PC-3 (cell line): ENCODE measurements at regions not wholly inside any gene's neighbourhood (a gene's known extent, or its start where the extent isn't known, plus 50 kb on each side); places are given as distances from the start of the nearest gene placed in this dataset.

Experiments used
- ATAC-seq: fragments of 200-7000 bp; cut with Tn5 transposase; 2 replicates; pipeline ENCODE4 v1.9.1; 2020; ENCODE audit warnings: mild to moderate bottlenecking, moderate library complexity
- BruUV-seq: library from RNA; stranded (reverse); fragments of 400-500 nt; replicated peaks from 2 replicates; lab custom pipeline; 2021; lab: Mats Ljungman, UMichigan
- CTCF ChIA-PET: fragments of 300-600 bp; sonication (Branson Sonifier 250); formaldehyde crosslinking; loops from one replicate; lab custom pipeline; 2022; ENCODE audit warnings: antibody characterized with exemption; lab: Charles Lee
- POLR2A ChIA-PET: fragments of 300-600 bp; sonication (Branson Sonifier 250); formaldehyde crosslinking; loops from one replicate; lab custom pipeline; 2022; ENCODE audit warnings: antibody characterized with exemption; ENCODE audit not compliant: unreplicated experiment; lab: Charles Lee
- DNase-seq: peaks from one replicate; pipeline ENCODE4 v3.0.0-alpha.2; 2015
- H2AFZ ChIP-seq: fragments of 300-600 bp; sonication (generic); 2 replicates; pipeline ENCODE4 v1.6.0; 2016; ENCODE audit warnings: antibody characterized with exemption, low read length
- H3F3A ChIP-seq: fragments of 300-600 bp; sonication (generic); one replicate; pipeline ENCODE4 v1.6.0; 2017; ENCODE audit warnings: antibody characterized with exemption, low read length, control low read depth, mild to moderate bottlenecking; ENCODE audit not compliant: unreplicated experiment
- H3K27ac ChIP-seq: fragments of 300-600 bp; sonication (generic); 2 replicates; pipeline ENCODE4 v1.5.1; 2016; ENCODE audit warnings: mild to moderate bottlenecking, low read length
- H3K27me3 ChIP-seq: fragments of 300-600 bp; sonication (generic); 2 replicates; pipeline ENCODE4 v1.6.1; 2016; ENCODE audit warnings: low read length, mixed read lengths
- H3K36me3 ChIP-seq: fragments of 300-600 bp; sonication (generic); 2 replicates; pipeline ENCODE4 v1.6.1; 2016; ENCODE audit warnings: low read depth, mixed run types, low read length, mixed read lengths
- H3K4me1 ChIP-seq: fragments of 300-600 bp; sonication (generic); 2 replicates; pipeline ENCODE4 v1.5.1; 2016; ENCODE audit warnings: low read length; ENCODE audit not compliant: insufficient read depth
- H3K4me2 ChIP-seq: fragments of 300-600 bp; sonication (generic); 2 replicates; pipeline ENCODE4 v1.6.0; 2016; ENCODE audit warnings: low read length
- H3K4me3 ChIP-seq: fragments of 300-600 bp; sonication (generic); 2 replicates; pipeline ENCODE4 v1.5.1; 2016; ENCODE audit warnings: mild to moderate bottlenecking, low read length, mixed read lengths
- H3K79me2 ChIP-seq: fragments of 300-600 bp; sonication (generic); 2 replicates; pipeline ENCODE4 v1.6.1; 2017; ENCODE audit warnings: low read length, mixed read lengths
- H3K9ac ChIP-seq: fragments of 300-600 bp; sonication (generic); 2 replicates; pipeline ENCODE4 v1.6.0; 2016; ENCODE audit warnings: mild to moderate bottlenecking, low read length
- H3K9me2 ChIP-seq: fragments of 300-600 bp; sonication (generic); replicated peaks from 2 replicates; pipeline ENCODE4 v1.6.1; 2016; ENCODE audit warnings: mixed run types, low read length, mixed read lengths
- H3K9me3 ChIP-seq: fragments of 300-600 bp; sonication (generic); 2 replicates; pipeline ENCODE4 v1.6.1; 2016; ENCODE audit warnings: low read length, mixed read lengths
- H4K20me1 ChIP-seq: fragments of 300-600 bp; sonication (generic); 2 replicates; pipeline ENCODE4 v1.6.1; 2016; ENCODE audit warnings: low read length, mixed read lengths
- EZH2 ChIP-seq: fragments of 300-600 bp; sonication (generic); IDR thresholded peaks from one replicate; pipeline ENCODE4 v1.6.1; 2017; ENCODE audit warnings: antibody characterized with exemption, mild to moderate bottlenecking, low read length; ENCODE audit not compliant: unreplicated experiment
- EZH2phosphoT487 ChIP-seq: fragments of 300-600 bp; sonication (generic); IDR thresholded peaks from 2 replicates; pipeline ENCODE4 v1.6.1; 2018; ENCODE audit warnings: mild to moderate bottlenecking, antibody characterized with exemption, low read length, borderline replicate concordance
- intact Hi-C: fragments of 100-400 bp; cut with micrococcal nuclease; formaldehyde crosslinking; loops from 2 replicates; pipeline ENCODE4 v1.9.0; 2023
- TF ChIP-seq, protein P1 (sequence below): fragments of 300-600 bp; sonication (generic); conservative IDR thresholded peaks from 2 replicates; pipeline ENCODE4 v1.5.1; 2017; ENCODE audit warnings: antibody characterized with exemption, low read depth, mild to moderate bottlenecking, low read length

DNA sequence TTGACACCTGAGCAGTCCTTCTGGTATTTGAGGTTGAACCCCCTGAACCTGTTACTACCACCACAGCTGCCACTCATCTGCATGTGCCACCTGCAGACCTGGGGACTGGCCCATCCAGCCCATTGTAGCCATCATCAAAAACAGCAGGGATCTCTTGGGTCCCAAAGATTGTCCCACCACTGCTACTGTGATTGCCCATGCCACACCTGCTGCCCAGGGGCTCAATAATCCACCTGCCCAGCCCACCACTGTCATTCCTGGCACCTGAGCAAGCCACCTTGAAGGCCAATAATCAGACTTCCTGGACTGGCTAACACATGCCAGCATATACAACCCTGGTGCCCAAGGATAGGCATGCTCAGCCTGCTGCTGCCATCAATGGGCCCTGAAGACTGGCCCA lies 327.6 kb downstream of the CYRIA start:
- Histone ChIP-seq H3K9ac (no peak overlapping the region), H3K27me3 (no peaks in the 10 kb centered on the region), H3K9me3 (peaks cover 8% of the 10 kb centered on the region), H3K79me2 (no peaks in the 10 kb centered on the region), H3K36me3 (no peaks in the 10 kb centered on the region), H2AFZ (no peak overlapping the region), H3K4me3 (no peak overlapping the region), H3F3A (no peaks in the 10 kb centered on the region), H3K27ac (no peak overlapping the region), H3K4me1 (no peaks in the 10 kb centered on the region), H3K9me2 (0 out of 2 replicates have a peak, but pooled peaks cover 3% of the 10 kb centered on the region), H3K4me2 (no peak overlapping the region), H4K20me1 (no peaks in the 10 kb centered on the region)
- POLR2A ChIA-PET = no interaction called here
- BruUV-seq = no TSS peak
- TF ChIP-seq, protein P1, sequence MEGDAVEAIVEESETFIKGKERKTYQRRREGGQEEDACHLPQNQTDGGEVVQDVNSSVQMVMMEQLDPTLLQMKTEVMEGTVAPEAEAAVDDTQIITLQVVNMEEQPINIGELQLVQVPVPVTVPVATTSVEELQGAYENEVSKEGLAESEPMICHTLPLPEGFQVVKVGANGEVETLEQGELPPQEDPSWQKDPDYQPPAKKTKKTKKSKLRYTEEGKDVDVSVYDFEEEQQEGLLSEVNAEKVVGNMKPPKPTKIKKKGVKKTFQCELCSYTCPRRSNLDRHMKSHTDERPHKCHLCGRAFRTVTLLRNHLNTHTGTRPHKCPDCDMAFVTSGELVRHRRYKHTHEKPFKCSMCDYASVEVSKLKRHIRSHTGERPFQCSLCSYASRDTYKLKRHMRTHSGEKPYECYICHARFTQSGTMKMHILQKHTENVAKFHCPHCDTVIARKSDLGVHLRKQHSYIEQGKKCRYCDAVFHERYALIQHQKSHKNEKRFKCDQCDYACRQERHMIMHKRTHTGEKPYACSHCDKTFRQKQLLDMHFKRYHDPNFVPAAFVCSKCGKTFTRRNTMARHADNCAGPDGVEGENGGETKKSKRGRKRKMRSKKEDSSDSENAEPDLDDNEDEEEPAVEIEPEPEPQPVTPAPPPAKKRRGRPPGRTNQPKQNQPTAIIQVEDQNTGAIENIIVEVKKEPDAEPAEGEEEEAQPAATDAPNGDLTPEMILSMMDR = no peak
- TF ChIP-seq EZH2phosphoT487 = no peak
- TF ChIP-seq EZH2 = no peak
- intact Hi-C loops = no loop called here
- CTCF ChIA-PET = no interaction called here
- no peak for DNase-seq
- no peak for ATAC-seq

GRCh38 chr2:16336916-16337315 lies 328.7 kb downstream of the CYRIA start:
- Histone ChIP-seq H3K4me1 (no peaks in the 10 kb centered on the region), H3K4me3 (no peak overlapping the region), H3K4me2 (no peak overlapping the region), H4K20me1 (no peaks in the 10 kb centered on the region), H3K36me3 (no peaks in the 10 kb centered on the region), H2AFZ (no peak overlapping the region), H3K9ac (no peak overlapping the region), H3K27ac (no peak overlapping the region), H3K9me2 (0 out of 2 replicates have a peak, but pooled peaks cover 3% of the 10 kb centered on the region), H3K79me2 (no peaks in the 10 kb centered on the region), H3K27me3 (no peaks in the 10 kb centered on the region), H3K9me3 (peaks cover 5% of the 10 kb centered on the region; the same call in 1 of the 2 replicates), H3F3A (no peaks in the 10 kb centered on the region)
- BruUV-seq = no TSS peak
- ChIA-PET CTCF (no interaction called here), POLR2A (no interaction called here)
- intact Hi-C loops = no loop called here
- ATAC-seq (no peak), DNase-seq (no peak)
- no peak for TF ChIP-seq EZH2
- TF ChIP-seq EZH2phosphoT487 = no peak
- TF ChIP-seq, protein P1 = no peak

DNA sequence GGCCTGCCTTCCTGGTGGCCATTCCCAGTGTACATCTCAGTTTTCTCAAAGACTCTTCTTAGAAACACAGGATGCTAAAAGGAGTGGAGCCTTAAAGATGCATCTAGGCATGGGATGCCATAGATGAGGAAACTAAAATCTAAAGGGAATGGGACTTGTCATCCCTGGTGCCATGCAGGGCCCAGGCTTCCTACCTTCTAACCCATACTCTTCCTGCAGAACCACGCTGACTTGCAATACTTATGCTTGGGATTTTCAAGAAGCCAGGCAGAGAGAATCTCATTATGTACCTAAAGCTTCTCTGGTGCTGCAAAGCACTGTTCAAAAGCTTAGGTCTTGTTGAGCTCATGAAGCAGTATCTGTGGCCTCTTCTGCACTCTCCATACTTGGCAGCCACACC lies 329.1 kb downstream of the CYRIA start:
- TF ChIP-seq EZH2phosphoT487 (no peak), EZH2 (no peak)
- TF ChIP-seq, protein P1 = no peak
- Histone ChIP-seq H3F3A (no peaks in the 10 kb centered on the region), H3K4me3 (no peak overlapping the region), H3K79me2 (no peaks in the 10 kb centered on the region), H3K4me2 (no peak overlapping the region), H3K4me1 (no peaks in the 10 kb centered on the region), H3K27me3 (no peaks in the 10 kb centered on the region), H3K36me3 (no peaks in the 10 kb centered on the region), H3K27ac (no peak overlapping the region), H3K9me2 (0 out of 2 replicates have a peak, but pooled peaks cover 3% of the 10 kb centered on the region), H4K20me1 (no peaks in the 10 kb centered on the region), H3K9ac (no peak overlapping the region), H2AFZ (no peak overlapping the region), H3K9me3 (peaks cover 5% of the 10 kb centered on the region; the same call in 1 of the 2 replicates)
- POLR2A ChIA-PET = no interaction called here
- no peak for ATAC-seq
- no peak for DNase-seq
- CTCF ChIA-PET = no interaction called here
- BruUV-seq = no TSS peak
- intact Hi-C loops = no loop called here
